NCI-H1694 (cell line): ENCODE measurements at regions not wholly inside any gene's neighbourhood (a gene's known extent, or its start where the extent isn't known, plus 50 kb on each side); places are given as distances from the start of the nearest gene placed in this dataset.

Experiments
- DNase-seq: peaks from one replicate; lab custom pipeline; 2025; lab: John Stamatoyannopoulos, UW

DNA sequence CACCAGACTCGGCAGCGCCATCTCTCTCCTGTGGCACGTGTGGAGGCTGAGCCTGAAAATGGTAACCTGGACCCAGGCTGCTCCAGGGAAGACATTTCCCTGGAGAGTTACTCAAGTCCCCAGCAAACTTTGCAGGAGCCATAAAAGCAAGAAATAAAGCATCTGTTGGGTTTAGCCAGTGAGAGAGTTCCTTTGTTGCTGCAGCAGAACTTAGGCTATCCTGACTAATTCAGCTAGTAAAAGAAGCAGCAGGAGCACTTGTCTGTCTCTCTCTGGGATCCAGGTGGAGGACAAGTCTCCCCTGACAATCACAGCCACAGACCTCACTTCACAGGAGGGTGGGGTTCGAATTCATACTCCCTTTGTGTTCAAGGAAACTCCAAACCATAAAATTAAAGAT is 79.2 kb upstream of the DIO3 start:
- no peak for DNase-seq

DNA sequence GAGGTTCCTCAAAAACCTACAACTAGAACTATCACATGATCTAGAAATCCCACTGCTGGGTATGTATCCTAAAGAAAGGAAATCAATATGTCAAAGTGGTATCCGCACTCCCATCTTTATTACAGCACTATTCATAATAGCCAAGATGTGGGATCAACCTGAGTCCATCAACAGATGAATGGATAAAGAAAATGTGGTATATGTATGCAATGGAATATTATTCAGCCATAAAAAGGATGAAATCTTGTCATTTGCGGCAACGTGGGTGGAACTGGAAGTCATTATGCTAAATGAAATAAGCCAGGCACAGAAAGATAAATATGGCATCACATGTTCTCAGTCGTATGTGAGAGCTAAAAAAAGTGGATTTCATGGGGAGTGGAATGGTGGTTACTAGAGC is 77.5 kb upstream of the DIO3 start:
- no peak for DNase-seq

DNA sequence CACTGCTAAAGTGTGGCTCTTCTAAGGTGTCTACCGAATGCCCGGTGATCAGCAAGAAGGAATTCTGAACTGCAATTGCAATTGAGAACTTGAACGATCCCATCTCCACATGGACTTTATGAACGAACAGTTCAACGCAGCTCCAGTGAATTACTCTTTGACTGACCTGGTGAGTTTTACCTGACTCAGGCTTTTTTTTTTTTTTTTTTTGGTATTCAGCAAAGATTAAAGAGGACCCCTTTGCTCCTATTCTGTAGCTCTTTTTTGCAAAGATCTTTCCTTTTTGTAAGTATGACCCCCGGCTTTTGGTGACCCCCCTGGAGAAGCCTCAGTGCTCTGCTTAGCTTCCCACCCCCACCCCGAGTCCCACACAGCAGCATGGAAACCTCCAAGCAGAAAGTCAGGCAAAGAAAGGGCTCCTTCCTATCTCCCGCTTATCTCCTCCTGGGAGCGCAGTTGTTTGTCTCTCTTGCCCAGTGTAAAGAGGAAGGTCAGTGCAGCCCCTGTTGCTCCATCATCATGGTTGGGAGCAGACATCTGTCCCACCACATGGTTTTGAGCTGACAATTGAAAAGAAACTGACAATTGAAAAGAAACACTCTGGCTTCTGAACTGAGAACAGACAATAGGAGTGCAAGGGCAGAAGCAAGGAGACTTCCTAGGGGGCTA is 72.1 kb upstream of the DIO3 start:
- DNase-seq = no peak

DNA sequence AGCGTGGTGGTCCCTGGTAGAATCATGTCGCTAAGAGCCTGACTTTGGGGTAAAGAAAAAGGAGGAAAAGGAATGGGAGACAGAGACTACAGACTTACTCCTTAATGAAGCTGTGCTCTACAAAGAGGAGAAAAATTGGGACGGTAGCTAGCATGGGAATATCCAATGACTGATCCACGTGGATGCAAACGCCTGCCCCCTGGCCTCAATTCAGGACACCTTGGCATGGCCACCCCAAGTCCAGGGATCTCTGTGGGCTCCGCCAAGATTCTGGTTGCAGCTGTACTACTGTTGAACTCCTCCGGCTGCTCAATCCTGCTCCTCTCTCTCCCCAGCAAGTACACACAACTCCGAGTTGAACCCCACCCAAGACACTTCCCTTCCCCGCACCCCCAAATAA is 70.5 kb upstream of the DIO3 start:
- DNase-seq = no peak

DNA sequence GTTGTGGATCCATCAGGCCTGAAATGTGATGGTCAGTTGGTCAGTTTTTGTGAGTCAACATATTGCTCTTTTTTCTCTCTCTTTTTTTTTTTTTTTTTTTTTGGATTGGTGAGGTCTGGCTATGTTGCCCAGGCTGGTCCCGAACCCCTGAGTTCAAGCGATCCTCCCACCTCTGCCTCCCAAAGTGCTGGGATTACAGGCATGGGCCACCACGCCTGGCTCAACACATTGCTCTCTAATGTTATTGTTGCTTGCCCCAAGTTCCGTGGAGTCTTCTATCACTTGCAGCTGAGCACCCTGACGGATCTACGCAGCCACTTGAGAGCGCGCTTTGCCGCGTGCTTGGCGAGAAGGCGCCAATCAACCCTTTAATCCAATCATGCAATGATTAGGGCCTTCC is 69.5 kb upstream of the DIO3 start:
- no peak for DNase-seq

DNA sequence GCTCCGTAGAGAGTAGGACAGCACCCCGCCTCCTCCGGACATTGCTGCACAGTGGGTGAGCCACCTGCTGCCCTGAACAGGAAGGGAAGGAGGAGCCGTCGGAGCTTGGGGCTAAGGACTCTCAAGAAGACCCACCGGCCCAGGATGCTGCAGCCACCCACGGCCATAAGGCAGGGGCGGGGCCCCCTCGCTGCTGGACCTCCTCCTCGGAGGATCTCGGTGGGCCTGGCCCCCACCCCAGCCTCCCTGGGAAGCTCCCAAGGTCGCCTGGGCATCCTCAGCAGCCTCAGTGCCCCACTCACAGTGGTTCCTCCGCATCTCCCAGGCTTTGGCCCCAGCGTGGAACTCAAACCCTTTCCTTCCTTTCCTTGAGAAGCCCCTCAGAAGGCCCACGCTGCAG is 68.6 kb upstream of the DIO3 start:
- no peak for DNase-seq

DNA sequence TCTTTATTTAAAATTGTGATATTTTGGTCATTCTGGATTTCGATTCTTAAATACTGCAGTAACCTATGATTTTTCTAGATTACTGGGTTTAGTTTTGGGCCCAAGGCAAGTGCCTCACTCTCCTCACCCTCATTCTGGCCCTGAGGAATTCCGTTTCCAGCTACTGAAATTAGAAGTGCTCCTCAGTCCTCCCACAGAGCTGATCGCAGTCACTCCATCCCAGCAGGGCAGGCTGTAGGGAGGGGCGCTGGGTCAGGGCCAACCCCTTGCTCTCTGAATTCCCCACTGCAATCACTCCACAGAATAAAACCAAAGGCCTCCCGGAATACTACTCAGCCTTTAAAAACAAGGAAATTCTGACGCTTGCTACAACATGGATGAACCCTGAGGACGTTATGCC is 66.5 kb upstream of the DIO3 start:
- no peak for DNase-seq

DNA sequence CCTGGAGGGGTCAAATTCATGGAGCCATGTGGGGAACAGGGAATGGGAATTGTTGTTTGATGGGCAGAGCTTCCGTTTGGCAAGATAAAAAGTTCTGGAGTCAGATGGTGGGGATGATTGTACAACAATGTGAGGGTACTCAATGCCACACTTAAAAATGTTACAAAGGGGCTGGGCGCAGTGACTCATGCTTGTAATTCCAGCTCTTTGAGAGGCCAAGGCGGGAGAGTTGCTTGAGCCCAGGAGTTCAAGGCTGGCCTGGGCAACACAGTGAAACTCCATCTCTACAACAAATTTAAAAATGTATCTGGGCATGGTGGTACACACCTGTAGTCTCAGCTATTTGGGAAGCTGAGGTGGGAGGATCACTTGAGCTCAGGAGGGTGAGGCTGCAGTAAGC is 66.0 kb upstream of the DIO3 start:
- no peak for DNase-seq

DNA sequence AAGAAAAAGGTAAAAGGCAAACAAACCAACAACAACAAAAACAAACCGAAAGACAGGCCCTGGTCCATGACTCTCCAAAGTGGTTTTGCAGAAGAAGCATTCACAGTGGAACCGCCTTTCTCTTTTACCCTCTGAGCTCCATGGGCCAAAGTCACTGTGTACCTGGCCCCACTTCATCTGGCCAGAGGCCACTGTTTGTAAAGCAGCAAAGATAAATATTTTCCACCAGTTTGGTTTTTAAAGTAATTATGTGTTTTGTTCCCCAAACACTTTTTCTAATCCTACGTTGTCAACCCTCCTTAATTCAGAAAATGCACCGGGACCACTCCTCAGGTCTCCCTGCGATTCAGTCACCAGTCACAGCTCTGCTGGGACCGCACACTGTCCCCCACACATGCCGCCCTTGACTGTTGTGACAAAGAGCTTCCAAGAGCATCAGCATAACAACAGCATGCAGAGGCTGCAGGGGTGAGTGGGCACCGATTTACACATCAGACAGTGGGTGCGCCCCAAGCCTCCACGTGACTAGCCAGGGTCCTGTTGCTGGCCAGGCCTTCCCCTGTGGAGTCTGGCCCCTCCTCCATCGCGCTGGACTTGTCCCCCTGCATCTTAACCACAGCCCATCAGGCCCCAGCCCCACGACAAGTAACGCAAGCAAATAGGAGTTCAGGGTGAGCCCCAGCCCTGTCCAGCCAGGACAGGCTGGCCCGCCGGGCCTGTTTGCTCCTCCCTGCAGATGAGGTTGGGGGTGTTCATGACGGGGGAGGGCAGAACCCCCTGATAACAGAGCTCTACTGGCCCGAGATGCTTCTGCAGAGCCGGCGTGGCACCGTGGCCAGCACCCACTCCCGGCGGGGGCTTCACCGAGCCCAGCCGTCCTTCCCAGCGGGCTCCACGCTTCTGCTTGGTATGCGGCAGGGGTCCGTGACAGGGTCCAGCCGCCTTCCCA is 65.2 kb upstream of the DIO3 start:
- no peak for DNase-seq

DNA sequence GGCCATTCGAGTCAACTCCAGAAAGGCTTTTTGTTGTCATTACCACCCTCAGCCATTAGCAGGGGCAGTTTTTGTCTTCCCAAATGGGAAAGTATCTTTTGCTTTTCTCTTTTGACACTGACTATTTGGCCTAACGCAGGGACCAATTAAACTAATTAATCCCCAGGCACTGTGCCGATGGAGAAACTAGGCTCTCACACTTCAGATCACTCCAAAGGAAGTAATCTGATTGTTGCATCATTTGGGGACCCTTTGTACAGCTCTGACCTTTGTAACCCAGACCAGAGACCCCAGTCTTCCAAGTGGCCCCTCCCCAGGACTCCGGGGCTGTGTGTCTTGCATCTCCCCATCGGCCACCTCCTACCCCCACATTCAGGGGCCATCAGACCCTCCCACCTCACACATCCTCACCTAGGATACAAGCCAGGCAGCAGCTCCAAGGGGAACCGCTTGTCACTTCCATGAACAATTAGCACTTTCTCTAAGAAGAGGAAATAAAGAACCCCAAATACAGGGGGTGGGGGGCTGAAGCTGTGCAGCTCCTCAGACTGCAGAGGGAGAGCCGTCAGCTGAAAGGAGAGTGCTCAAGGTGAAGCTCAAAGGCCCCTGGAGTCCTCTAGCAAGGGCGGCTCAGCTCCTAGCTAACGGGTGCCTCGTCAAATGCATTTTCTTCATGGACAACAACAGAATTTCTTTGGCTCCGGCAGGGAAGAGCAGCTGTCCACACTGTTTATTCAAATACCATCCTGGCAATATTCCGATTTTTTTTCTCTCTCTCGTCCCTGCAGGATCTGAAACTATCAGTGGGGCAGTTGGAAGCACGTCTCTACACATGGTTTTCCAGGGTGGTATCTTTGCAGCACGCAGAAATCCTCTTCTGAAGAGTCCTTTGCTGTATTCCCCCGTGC is 64.3 kb upstream of the DIO3 start:
- DNase-seq = peak; percentile 15

DNA sequence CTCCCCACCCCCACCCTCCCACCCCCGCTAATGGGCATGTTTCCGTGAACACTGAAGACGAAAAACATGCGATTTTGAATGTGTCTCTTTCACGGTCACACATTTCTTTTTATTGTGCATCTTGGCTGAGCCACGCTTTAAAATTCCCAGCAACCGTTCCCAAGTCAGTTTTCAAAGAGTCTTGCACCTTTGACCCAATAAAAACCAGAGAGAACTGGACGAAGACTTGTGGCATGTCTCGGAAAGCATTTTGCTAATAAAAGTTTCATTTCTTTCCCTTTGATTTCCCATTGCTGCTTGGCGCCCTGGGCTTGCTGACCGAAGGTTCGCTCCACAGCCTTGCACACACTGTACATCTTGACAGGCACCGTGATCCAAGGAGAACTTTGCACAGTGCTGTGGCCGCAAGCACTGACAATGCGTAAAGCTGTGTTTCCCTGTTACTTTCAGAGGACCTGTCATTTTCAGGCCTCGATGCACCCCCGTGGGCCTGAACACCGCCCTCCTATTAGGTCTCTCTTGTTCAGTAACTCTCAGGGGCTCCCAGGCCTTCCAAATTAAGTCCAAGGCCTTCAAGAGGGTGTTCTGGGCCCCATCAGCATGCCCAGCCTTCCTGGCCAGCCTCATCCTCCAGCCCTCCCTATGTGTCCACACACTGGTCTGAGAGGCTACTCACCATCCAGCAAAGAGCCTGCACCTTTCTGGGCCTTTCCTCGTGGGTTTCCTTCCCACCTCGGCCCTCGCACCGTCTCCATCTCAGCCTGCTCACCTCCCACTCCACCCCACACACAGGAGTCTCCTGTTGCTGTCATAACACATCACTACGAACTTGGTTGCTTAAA is 63.4 kb upstream of the DIO3 start:
- no peak for DNase-seq

DNA sequence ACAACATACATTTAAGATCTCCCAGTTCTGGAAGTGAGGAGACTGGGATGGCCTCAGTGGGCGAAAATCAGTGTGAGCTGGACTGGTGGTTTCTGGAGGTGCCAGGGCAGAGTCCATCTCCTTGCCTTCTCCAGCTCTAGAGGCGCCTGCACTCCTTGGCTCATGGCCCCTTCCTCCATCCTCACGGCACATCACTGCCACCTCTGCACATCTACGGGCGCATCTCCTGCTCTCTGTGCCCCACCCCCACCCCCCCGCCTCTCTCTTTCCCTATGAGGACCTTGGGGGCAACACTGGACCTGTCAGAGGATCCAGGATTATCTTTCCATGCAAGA is 62.8 kb upstream of the DIO3 start:
- DNase-seq = no peak

DNA sequence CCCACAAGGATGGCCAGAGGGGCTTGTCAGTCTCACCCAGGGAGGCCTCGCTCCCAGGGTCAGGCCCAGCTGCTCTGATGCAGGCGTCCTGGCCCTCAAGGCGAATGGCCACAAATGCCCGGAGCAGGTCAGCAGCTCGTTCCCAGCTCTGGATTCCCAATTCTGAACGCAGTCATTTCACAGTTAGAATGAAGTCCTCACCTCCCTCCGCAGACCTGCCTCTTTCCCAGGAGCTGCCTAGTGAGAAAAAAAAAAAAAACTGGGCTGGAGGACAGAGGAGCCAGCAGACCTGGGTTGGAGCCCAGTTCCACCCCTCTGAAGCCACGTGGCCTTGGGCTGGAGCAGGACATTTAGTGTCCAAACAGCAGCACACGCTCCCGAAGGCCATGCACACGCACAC is 62.2 kb upstream of the DIO3 start:
- no peak for DNase-seq

DNA sequence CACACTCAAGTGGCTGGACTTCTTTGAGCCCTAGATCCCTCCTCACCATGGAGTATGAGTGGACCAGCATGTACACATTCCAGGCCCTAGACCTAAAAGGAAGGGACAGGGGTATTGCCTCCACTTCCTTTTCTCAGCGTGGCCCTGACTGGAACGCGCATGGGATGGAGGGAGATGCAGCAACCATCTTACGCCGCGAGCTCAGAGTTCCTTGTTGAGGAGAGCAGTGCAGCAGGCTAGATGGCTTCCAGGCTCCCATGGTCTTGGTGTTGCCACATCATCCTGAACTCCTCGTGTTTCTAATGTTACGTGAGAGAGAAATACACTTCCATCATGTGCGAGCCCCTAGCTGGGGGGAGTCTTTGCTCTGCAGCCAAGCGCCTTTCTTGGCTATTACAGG is 61.8 kb upstream of the DIO3 start:
- no peak for DNase-seq

DNA sequence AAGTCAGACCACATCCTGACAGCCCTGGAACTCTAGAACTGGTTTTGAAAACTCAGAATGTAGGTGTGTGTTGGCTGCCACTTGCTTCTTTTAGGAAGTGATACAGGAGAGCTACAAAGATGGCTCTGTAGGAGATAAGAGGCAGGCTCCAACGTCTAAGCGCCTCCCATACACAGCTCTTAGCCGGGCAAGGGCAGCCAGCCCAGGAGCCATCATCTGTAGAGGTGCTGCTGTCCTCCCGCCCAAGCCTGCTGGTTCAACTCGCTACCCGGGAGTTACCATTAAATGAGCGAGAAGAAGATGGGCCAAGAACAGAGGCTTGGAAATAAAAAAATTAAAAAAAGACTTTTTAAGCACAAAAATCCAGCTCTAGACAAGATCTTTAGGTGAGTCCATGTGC is 61.2 kb upstream of the DIO3 start:
- DNase-seq = no peak

DNA sequence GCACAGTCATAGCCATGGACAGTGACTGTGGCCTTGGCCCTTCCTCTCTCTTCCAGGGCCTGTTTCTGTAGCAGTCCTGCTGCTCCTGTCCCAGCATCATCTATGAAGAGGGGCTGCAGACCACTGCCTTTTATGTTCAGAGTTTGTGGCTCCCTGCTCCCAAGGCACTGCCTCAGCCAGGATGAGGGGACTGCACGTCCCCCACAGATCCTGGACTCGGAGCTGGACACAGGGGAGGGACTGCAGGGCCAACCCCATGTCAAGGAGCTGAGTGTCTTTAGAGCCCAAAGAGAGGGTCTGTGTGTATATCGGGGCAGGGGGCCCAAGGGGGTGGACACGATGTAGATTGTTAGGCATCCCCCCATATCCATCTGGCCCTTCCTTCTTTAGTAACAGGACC is 60.6 kb upstream of the DIO3 start:
- DNase-seq = no peak

DNA sequence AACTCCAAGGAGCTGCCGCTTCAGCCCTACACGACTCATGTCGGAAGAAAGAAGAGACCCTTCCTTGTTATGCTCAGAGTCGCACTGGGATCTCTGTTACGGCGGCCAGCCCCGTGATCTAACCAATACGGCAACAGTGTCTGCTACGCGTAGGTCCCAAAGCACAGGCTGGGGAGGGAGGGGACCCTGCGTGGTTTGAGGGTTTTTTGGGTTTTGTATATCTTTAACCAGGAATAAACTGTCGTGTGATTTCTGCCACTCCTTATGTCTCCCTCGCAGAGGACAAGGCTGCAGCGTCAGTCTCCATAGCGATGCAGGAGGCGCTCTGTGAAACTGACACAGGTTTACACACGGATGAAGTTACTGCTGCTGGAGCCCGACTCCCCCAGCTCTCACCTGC is 60.0 kb upstream of the DIO3 start:
- DNase-seq = no peak

DNA sequence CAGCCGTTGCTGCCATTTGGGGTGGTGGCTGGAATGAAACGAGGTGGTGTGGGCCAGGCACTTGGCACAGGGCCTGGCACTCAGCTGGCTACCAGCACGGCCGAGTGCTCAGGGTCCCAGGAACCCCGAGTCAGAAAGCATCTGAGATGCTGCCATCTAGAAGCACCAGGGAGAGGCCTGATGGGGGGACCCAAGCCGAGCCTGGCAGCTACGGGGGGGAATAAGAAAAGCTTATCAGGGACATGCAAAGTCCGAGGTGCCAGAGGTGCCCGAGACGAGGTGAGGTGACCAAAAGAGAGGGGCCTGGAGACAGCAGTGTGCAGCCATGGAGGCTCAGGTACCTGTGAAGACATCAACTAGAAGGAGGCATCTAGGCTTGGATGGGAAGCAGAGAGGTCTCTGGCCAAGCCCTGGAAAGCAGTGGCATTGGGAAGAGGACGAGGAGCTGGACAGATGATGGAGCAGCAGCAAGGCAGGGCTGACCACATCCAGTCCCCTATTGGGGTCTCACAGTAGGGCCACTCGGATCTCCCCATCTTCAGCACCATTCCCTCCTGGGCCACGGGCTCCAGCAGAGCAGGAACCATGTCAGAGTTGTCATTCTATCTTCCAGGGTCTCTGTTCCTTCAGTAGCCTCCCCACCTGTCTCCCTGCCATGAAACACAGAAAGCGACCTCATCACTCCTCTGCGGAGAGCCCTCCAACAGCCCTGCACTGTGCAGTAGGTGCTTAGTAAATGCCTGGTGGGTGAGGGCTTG is 59.3 kb upstream of the DIO3 start:
- no peak for DNase-seq

DNA sequence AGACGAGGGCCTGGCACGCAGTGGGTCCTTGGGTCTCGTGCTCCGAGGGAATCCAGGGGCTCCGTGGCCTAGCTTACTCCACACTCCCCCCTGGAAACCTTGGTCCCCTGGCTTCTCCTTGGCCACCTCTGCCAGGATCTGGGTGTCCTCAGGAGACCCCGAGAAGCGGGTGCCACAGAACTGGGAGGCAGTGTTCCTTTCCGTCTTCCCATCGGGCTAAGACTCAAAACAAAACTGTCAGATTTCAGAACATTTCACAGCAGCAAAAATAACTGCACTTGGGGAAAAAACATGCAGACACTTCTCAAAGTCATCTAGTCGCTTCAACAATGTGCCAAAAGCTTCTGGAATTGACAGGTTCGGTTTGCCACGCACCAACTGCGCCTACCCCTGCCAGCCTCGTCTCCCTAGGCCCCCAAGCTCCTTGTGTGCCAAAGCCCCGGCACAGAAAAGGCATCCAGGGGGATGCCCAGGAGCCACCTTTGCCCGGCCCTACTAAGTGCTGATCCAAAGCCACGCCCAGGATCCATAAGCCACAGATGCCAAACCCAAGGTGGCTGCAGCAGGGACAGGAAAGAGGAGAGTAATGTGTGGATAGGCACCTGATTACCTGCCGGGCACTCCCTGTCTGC is 58.4 kb upstream of the DIO3 start:
- no peak for DNase-seq

DNA sequence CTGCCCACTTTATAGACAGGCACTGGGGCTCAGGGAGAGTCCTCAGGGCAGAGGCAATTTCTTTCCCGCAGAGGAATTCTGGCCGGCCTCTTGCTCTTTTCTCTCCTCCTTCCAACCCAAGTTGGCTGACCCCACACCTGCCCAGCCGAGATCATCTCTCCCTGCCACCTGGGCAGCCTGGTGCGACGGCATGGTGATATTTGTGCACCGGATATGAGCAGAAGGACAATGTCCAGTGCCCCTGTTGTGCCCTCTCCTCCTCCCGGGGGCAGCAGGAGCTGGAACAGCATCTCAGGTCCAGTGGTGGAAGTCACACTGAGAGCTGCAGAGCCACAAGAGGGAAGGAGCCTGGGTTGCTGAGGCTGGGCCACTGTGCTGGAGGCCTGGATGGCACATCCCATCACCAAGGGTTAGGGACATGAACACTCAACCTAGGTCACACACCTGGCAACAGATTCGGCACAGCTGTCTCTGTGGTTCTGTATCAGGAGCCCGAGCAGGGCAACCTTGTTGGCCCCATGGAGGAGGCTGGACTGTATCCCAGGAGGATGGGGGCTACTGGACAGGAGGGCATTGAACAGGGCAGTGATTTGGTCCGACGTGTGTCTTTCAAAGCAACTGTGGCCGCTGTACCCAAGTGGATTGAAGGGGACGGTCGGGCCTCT is 57.7 kb upstream of the DIO3 start:
- no peak for DNase-seq
